Suppressor macrophage (primary cell): ENCODE measurements at regions not wholly inside any gene's neighbourhood (a gene's known extent, or its start where the extent isn't known, plus 50 kb on each side); places are given as distances from the start of the nearest gene placed in this dataset.
"Not testable (repeated sequence)": the region's sequence is repeated elsewhere in the genome, so short reads cannot be mapped to it uniquely, and the experiment has no call there.

Source experiments
- DNase-seq, 4 experiments: peaks; one replicate each; pipeline ENCODE4 v3.0.0-alpha.2; 2020 to 2022

- DNase-seq, result no peak
Observed at GRCh38 chr18:35876243-35876642, 96.2 kb upstream of the RMP24 start.

GRCh38 chr18:35880788-35881455 lies 91.6 kb upstream of the RMP24 start:
- DNase-seq, result no peak

- DNase-seq, result no peak
Observed at GRCh38 chr18:35888329-35888728, 84.2 kb upstream of the RMP24 start.

GRCh38 chr18:35889677-35890076 lies 82.8 kb upstream of the RMP24 start:
- DNase-seq, result no peak

- no peak for DNase-seq
Observed at GRCh38 chr18:35890323-35890722, 82.2 kb upstream of the RMP24 start.

- no peak for DNase-seq
Observed at GRCh38 chr18:35892118-35892517, 80.4 kb upstream of the RMP24 start.

- not testable (repeated sequence) for DNase-seq
Observed at GRCh38 chr18:35897481-35897880, 75.0 kb upstream of the RMP24 start.

GRCh38 chr18:35904389-35905037 lies 68.0 kb upstream of the RMP24 start:
- DNase-seq, result no peak

GRCh38 chr18:35905436-35905835 lies 67.0 kb upstream of the RMP24 start:
- DNase-seq, result no peak

- DNase-seq, result not testable (repeated sequence)
Observed at GRCh38 chr18:35906291-35906690, 66.2 kb upstream of the RMP24 start.

GRCh38 chr18:35910327-35910726 lies 62.2 kb upstream of the RMP24 start:
- DNase-seq, result no peak

- DNase-seq, result peak; percentile 17 to 46 (median 34)
Observed at GRCh38 chr18:35912332-35912731, 60.1 kb upstream of the RMP24 start.

- no peak for DNase-seq
Observed at GRCh38 chr18:35915056-35915455, 57.4 kb upstream of the RMP24 start.

GRCh38 chr18:35917043-35917442 lies 55.4 kb upstream of the RMP24 start:
- DNase-seq, result no peak

- DNase-seq, result no peak
Observed at GRCh38 chr18:35918564-35918963, 53.9 kb upstream of the RMP24 start.

GRCh38 chr18:35919179-35919578 lies 53.3 kb upstream of the RMP24 start:
- DNase-seq, result no peak

- no peak for DNase-seq
Observed at GRCh38 chr18:35920623-35921022, 51.9 kb upstream of the RMP24 start.
